Neuronal stem cell (in vitro differentiated cells): ENCODE measurements at regions not wholly inside any gene's neighbourhood (a gene's known extent, or its start where the extent isn't known, plus 50 kb on each side); places are given as distances from the start of the nearest gene placed in this dataset.
"Not testable (repeated sequence)": the region's sequence is repeated elsewhere in the genome, so short reads cannot be mapped to it uniquely, and the experiment has no call there.

Experiments
- DNase-seq: peaks from one replicate; pipeline ENCODE4 v3.0.0-alpha.2; 2013; ENCODE audit warnings: low spot score
- H2AFZ ChIP-seq: one replicate; pipeline ENCODE4 v1.6.1; 2013; ENCODE audit warnings: mild to moderate bottlenecking, low read length, inconsistent platforms
- H2AK5ac ChIP-seq: 2 replicates; pipeline ENCODE4 v1.6.1; 2013; ENCODE audit warnings: low read depth, mild to moderate bottlenecking, inconsistent platforms, low read length, moderate library complexity, mixed read lengths
- H2BK120ac ChIP-seq: 2 replicates; pipeline ENCODE4 v1.6.1; 2013; ENCODE audit warnings: low read depth, mild to moderate bottlenecking, inconsistent platforms, low read length, moderate library complexity, mixed read lengths
- H2BK12ac ChIP-seq: one replicate; pipeline ENCODE4 v1.6.1; 2013; ENCODE audit warnings: low read length, inconsistent platforms
- H2BK15ac ChIP-seq: 2 replicates; pipeline ENCODE4 v1.6.1; 2013; ENCODE audit warnings: mild to moderate bottlenecking, low read length, inconsistent platforms, mixed read lengths
- H2BK5ac ChIP-seq: one replicate; pipeline ENCODE4 v1.6.1; 2013; ENCODE audit warnings: inconsistent platforms, mild to moderate bottlenecking, low read length, moderate library complexity
- H3K14ac ChIP-seq: one replicate; pipeline ENCODE4 v1.6.1; 2013; ENCODE audit warnings: low read length, inconsistent platforms
- H3K18ac ChIP-seq: 2 replicates; pipeline ENCODE4 v1.6.1; 2013; ENCODE audit warnings: low read length, inconsistent platforms
- H3K23ac ChIP-seq: 2 replicates; pipeline ENCODE4 v1.6.1; 2013; ENCODE audit warnings: low read depth, mild to moderate bottlenecking, mixed read lengths, low read length, inconsistent platforms; ENCODE audit not compliant: poor library complexity
- H3K27ac ChIP-seq: replicated peaks from 3 replicates; pipeline ENCODE4 v1.5.1; 2013; ENCODE audit warnings: low read length, inconsistent platforms
- H3K27me3 ChIP-seq, 3 experiments: 2 replicates each; pipeline ENCODE4 v1.6.1; 2013; ENCODE audit warnings: low read length in 3 of 3, mild to moderate bottlenecking in 2 of 3, inconsistent platforms in 1 of 3, low read depth in 1 of 3, mixed read lengths in 1 of 3, moderate library complexity in 1 of 3; ENCODE audit not compliant: control insufficient read depth in 3 of 3, insufficient read depth in 3 of 3
- H3K36me3 ChIP-seq, 2 donors: replicated peaks in 1 of 2; 2 replicates each; pipeline ENCODE4 v1.6.1; 2013; ENCODE audit warnings: low read length in 2 of 2; ENCODE audit not compliant: control insufficient read depth in 2 of 2, insufficient read depth in 2 of 2
- H3K4ac ChIP-seq: 2 replicates; pipeline ENCODE4 v1.6.1; 2013; ENCODE audit warnings: inconsistent platforms, mild to moderate bottlenecking, low read length, moderate library complexity
- H3K4me1 ChIP-seq, 2 donors: 1 replicate in 1 of 2; 2 replicates in 1 of 2; pipeline ENCODE4 v1.6.1; 2013; ENCODE audit warnings: low read length in 2 of 2, low read depth in 1 of 2; ENCODE audit not compliant: control insufficient read depth in 2 of 2, insufficient read depth in 1 of 2
- H3K4me2 ChIP-seq: one replicate; pipeline ENCODE4 v1.6.1; 2013; ENCODE audit warnings: mild to moderate bottlenecking, low read length, inconsistent platforms; ENCODE audit not compliant: insufficient read depth, poor library complexity, severe bottlenecking
- H3K4me3 ChIP-seq, 2 donors: 2 replicates each; pipeline ENCODE4 v1.5.1; 2013; ENCODE audit warnings: low read length in 2 of 2, mild to moderate bottlenecking in 2 of 2, inconsistent platforms in 1 of 2, moderate library complexity in 1 of 2
- H3K79me1 ChIP-seq: one replicate; pipeline ENCODE4 v1.6.1; 2013; ENCODE audit warnings: low read depth, mild to moderate bottlenecking, inconsistent platforms, low read length, moderate library complexity
- H3K9ac ChIP-seq: one replicate; pipeline ENCODE4 v1.6.1; 2013; ENCODE audit warnings: mild to moderate bottlenecking, low read depth, low read length, inconsistent platforms; ENCODE audit not compliant: poor library complexity
- H3K9me3 ChIP-seq, 2 donors: replicated peaks in 1 of 2; 2 replicates each; pipeline versions ENCODE3 to v1.6.1; 2013; ENCODE audit warnings: low read length in 2 of 2, mild to moderate bottlenecking in 2 of 2, inconsistent platforms in 1 of 2, low read depth in 1 of 2, mixed read lengths in 1 of 2, moderate library complexity in 1 of 2; ENCODE audit not compliant: control insufficient read depth in 2 of 2, insufficient read depth in 1 of 2
- H4K8ac ChIP-seq: one replicate; pipeline ENCODE4 v1.6.1; 2013; ENCODE audit warnings: low read depth, mild to moderate bottlenecking, inconsistent platforms, low read length, moderate library complexity
- H4K91ac ChIP-seq: one replicate; pipeline ENCODE4 v1.6.1; 2013; ENCODE audit warnings: low read length, low read depth, mild to moderate bottlenecking, inconsistent platforms; ENCODE audit not compliant: poor library complexity
- WGBS, 2 donors: extraction: QIAGEN DNeasy Blood & Tissue Kit; methylation state at CpG; one replicate each; pipeline ENCODE4 v1.1.7; 2013; ENCODE audit warnings: missing lambda C conversion rate in 2 of 2, mixed read lengths in 1 of 2; ENCODE audit not compliant: insufficient read length in 2 of 2, insufficient replicate concordance in 1 of 2; ENCODE audit errors: extremely low coverage in 2 of 2; 5-methylcytosine and 5-hydroxymethylcytosine counted together

- no peak overlapping the region for H3K14ac ChIP-seq
- H2AK5ac ChIP-seq = no peak overlapping the region
- no peak overlapping the region for H2BK12ac ChIP-seq
- no peak overlapping the region for H3K23ac ChIP-seq
- H3K27ac ChIP-seq = no peak overlapping the region
- no peaks in the 10 kb centered on the region for H3K79me1 ChIP-seq
- H2BK120ac ChIP-seq = no peak overlapping the region
- H2AFZ ChIP-seq = no peak overlapping the region
- H2BK5ac ChIP-seq = no peak overlapping the region
- no peak overlapping the region for H4K91ac ChIP-seq
- no peaks in the 10 kb centered on the region for H3K36me3 ChIP-seq
- WGBS, 2 donors = no CpG with 5 or more reads among the region's 7 CpGs
- no peak overlapping the region for H3K18ac ChIP-seq
- no peaks in the 10 kb centered on the region for H3K27me3 ChIP-seq
- H2BK15ac ChIP-seq = no peak overlapping the region
- H3K4ac ChIP-seq = no peak overlapping the region
- no peak for DNase-seq
- H3K4me3 ChIP-seq = no peak overlapping the region
- H3K4me1 ChIP-seq = peaks cover 0 to 2% of the 10 kb centered on the region in 2 donors
- H3K9ac ChIP-seq = no peak overlapping the region
- no peak overlapping the region for H3K4me2 ChIP-seq
- no peak overlapping the region for H4K8ac ChIP-seq
- H3K9me3 ChIP-seq = no peaks in the 10 kb centered on the region
Measured at GRCh38 chr10:52391927-52392602, 78.0 kb downstream of the DKK1 start.

DNA sequence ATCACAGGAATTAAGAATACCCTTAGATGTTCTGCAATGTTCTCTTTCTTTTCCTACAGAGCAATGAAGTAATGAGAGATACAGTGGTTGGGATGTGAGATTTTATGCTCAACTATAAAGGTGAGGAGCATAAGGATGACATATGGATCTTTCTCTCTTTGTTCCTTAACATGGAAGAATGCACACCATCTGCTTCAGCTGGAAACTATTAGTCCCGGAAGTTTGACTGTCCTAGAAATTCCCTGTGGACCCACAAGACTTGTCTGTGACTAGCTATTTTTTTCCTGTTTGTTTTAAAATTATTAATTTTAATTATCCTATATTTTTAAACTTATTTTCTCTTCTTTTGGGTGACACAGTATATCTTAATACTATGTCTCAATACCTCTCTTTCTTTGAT, 80.2 kb downstream of the DKK1 start:
- Histone ChIP-seq H4K8ac (no peak overlapping the region), H3K4me1 (no peaks in the 10 kb centered on the region), H3K23ac (no peak overlapping the region), H2BK15ac (no peak overlapping the region), H2AK5ac (no peak overlapping the region), H3K27ac (no peak overlapping the region), H3K27me3 (no peaks in the 10 kb centered on the region), H3K4me2 (no peak overlapping the region), H3K36me3 (no peaks in the 10 kb centered on the region), H2AFZ (no peak overlapping the region), H2BK12ac (no peak overlapping the region), H4K91ac (no peak overlapping the region), H3K4ac (no peak overlapping the region), H3K9me3 (no peaks in the 10 kb centered on the region), H3K9ac (no peak overlapping the region), H2BK5ac (no peak overlapping the region), H3K14ac (no peak overlapping the region), H2BK120ac (no peak overlapping the region), H3K18ac (no peak overlapping the region), H3K4me3 (no peak overlapping the region), H3K79me1 (no peaks in the 10 kb centered on the region)
- no peak for DNase-seq
- no CpG with 5 or more reads among the region's 1 CpG for WGBS, 2 donors

DNA sequence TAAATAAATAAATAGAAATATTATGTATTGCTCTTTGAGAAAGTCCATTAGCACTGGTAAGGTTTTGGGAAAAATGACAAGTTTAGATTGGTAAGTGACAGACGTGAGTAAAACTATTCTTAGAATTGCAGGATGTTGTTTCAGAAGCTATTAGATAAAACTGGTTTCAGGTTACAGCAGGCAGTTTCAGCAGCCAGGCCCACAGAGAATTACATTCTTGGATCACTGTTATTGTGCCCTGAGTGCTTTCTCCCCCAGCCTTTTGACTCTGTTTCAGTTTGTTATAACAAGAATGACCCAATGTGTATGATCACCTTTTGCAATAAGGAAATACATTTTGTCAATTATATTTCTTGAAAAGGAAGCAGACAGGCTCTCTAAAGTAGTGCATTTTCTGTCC, 86.5 kb downstream of the DKK1 start:
- no peaks in the 10 kb centered on the region for H3K27me3 ChIP-seq
- no peak overlapping the region for H4K91ac ChIP-seq
- H3K18ac ChIP-seq = no peak overlapping the region
- no peak overlapping the region for H3K9ac ChIP-seq
- no peaks in the 10 kb centered on the region for H3K36me3 ChIP-seq
- H3K4me3 ChIP-seq = no peak overlapping the region
- no peak overlapping the region for H3K14ac ChIP-seq
- no peak overlapping the region for H2BK15ac ChIP-seq
- H3K9me3 ChIP-seq = no peaks in the 10 kb centered on the region
- H3K4me1 ChIP-seq = no peaks in the 10 kb centered on the region
- no peaks in the 10 kb centered on the region for H3K79me1 ChIP-seq
- no peak overlapping the region for H3K4me2 ChIP-seq
- H2AK5ac ChIP-seq = no peak overlapping the region
- no peak overlapping the region for H2BK12ac ChIP-seq
- no CpG with 5 or more reads among the region's 1 CpG for WGBS, 2 donors
- H4K8ac ChIP-seq = no peak overlapping the region
- no peak overlapping the region for H2AFZ ChIP-seq
- no peak overlapping the region for H2BK120ac ChIP-seq
- H3K23ac ChIP-seq = no peak overlapping the region
- H2BK5ac ChIP-seq = no peak overlapping the region
- no peak overlapping the region for H3K27ac ChIP-seq
- H3K4ac ChIP-seq = no peak overlapping the region
- no peak for DNase-seq

- H4K8ac ChIP-seq, H3K9ac ChIP-seq, H3K18ac ChIP-seq, H3K79me1 ChIP-seq, H3K9me3 ChIP-seq, DNase-seq, H3K36me3 ChIP-seq, H2BK15ac ChIP-seq, H2AFZ ChIP-seq, H3K27me3 ChIP-seq, H3K4me1 ChIP-seq, H3K14ac ChIP-seq, H2AK5ac ChIP-seq, H3K27ac ChIP-seq, H3K4me2 ChIP-seq, H3K4me3 ChIP-seq, H2BK5ac ChIP-seq, H2BK12ac ChIP-seq, H3K23ac ChIP-seq, H4K91ac ChIP-seq, H2BK120ac ChIP-seq, H3K4ac ChIP-seq: not testable (repeated sequence)
- no CpG with 5 or more reads among the region's 3 CpGs for WGBS, 2 donors
Measured at GRCh38 chr10:52403801-52404200, 89.7 kb downstream of the DKK1 start.
